ENCODE measurements at regions not wholly inside any gene's neighbourhood (a gene's known extent, or its start where the extent isn't known, plus 50 kb on each side); places are given as distances from the start of the nearest gene placed in this dataset.

DNA sequence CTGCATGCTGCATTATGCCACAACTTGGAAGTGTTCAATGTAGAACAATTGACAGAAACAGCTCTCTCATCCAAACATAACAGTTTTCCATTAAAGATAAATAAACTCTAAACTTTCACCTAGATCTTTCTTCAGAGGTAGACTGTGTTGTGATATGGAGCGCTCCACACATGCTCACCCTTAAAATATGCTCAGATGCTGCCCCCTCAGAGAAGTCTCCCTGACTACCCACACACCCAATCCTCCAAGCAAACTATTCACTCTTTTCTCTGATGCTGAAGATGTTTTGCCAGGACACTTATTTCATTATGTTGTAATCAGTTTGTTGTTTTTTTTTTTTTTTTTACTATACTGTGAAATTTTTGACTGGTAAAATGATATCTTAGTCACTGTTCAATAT is 206.6 kb upstream of the RASA1 start:
- Histone ChIP-seq H3K9me3 (replicated peaks in 1 of 2; ENCODE audit: control insufficient read depth in 2 of 2, insufficient read depth in 1 of 2, low read depth in 1 of 2, low read length in 2 of 2) (no peaks in the 10 kb centered on the region), H3K36me3 (replicated peaks in 1 of 2; ENCODE audit: control insufficient read depth in 2 of 2, insufficient read depth in 2 of 2, low read length in 2 of 2) (no peaks in the 10 kb centered on the region), H3K14ac (ENCODE audit: low read length) (no peak overlapping the region), H2BK5ac (ENCODE audit: low read length) (no peak overlapping the region), H3K4me2 (ENCODE audit: insufficient read depth, low read length, poor library complexity, severe bottlenecking) (no peak overlapping the region), H2AK5ac (ENCODE audit: low read depth, low read length) (no peak overlapping the region), H2BK15ac (ENCODE audit: low read length) (no peak overlapping the region), H4K91ac (ENCODE audit: low read depth, low read length, poor library complexity) (no peak overlapping the region), H3K9ac (ENCODE audit: low read depth, low read length, poor library complexity) (no peak overlapping the region), H3K4me3 (ENCODE audit: low read length in 2 of 2) (no peak overlapping the region), H3K18ac (ENCODE audit: low read length) (no peak overlapping the region), H2AFZ (ENCODE audit: low read length) (no peak overlapping the region), H3K27me3 (ENCODE audit: control insufficient read depth in 3 of 3, insufficient read depth in 3 of 3, low read depth in 1 of 3, low read length in 3 of 3) (no peaks in the 10 kb centered on the region), H3K79me1 (ENCODE audit: low read depth, low read length) (no peaks in the 10 kb centered on the region), H3K23ac (ENCODE audit: low read depth, low read length, poor library complexity) (no peak overlapping the region), H3K4ac (ENCODE audit: low read length) (no peak overlapping the region), H2BK120ac (ENCODE audit: low read depth, low read length) (no peak overlapping the region), H2BK12ac (ENCODE audit: low read length) (no peak overlapping the region), H3K27ac (replicated peaks; ENCODE audit: low read length) (no peak overlapping the region), H3K4me1 (ENCODE audit: control insufficient read depth in 2 of 2, insufficient read depth in 1 of 2, low read depth in 1 of 2, low read length in 2 of 2) (no peaks in the 10 kb centered on the region), H4K8ac (ENCODE audit: low read depth, low read length) (no peak overlapping the region)
- DNase-seq (ENCODE audit: low spot score), result no peak
- no CpG with 5 or more reads among the region's 1 CpG for WGBS, 2 donors (ENCODE audit: extremely low coverage in 2 of 2, insufficient read length in 2 of 2, insufficient replicate concordance in 1 of 2)

DNA sequence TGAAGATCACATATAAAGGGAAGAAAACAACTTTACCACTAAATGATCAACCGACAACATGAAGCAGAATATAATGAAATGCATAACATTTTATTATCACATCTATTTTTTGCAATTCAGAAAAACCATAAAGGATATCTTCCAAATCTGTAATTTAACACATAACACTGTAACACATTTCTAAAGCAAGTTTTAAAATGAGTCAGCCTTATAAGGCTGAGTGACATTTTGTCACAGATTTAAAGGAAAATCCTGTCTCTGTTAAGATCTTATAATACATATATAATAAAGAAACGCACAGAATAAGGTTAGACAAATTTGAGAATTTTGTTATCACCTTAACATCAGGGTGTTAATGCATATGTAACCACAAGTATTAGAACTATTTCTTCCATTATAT is 198.4 kb upstream of the RASA1 start:
- H3K9ac ChIP-seq (ENCODE audit: low read depth, low read length, poor library complexity), result no peak overlapping the region
- no peak overlapping the region for H4K91ac ChIP-seq (ENCODE audit: low read depth, low read length, poor library complexity)
- H2BK5ac ChIP-seq (ENCODE audit: low read length), result no peak overlapping the region
- no peaks in the 10 kb centered on the region for H3K79me1 ChIP-seq (ENCODE audit: low read depth, low read length)
- H3K14ac ChIP-seq (ENCODE audit: low read length), result no peak overlapping the region
- no peak overlapping the region for H3K4me3 ChIP-seq (ENCODE audit: low read length in 2 of 2)
- H3K9me3 ChIP-seq (replicated peaks in 1 of 2; ENCODE audit: control insufficient read depth in 2 of 2, insufficient read depth in 1 of 2, low read depth in 1 of 2, low read length in 2 of 2), result no peaks in the 10 kb centered on the region
- no peak overlapping the region for H2BK15ac ChIP-seq (ENCODE audit: low read length)
- H3K4me2 ChIP-seq (ENCODE audit: insufficient read depth, low read length, poor library complexity, severe bottlenecking), result no peak overlapping the region
- H3K23ac ChIP-seq (ENCODE audit: low read depth, low read length, poor library complexity), result no peak overlapping the region
- H3K27me3 ChIP-seq (ENCODE audit: control insufficient read depth in 3 of 3, insufficient read depth in 3 of 3, low read depth in 1 of 3, low read length in 3 of 3), result no peaks in the 10 kb centered on the region
- H3K18ac ChIP-seq (ENCODE audit: low read length), result no peak overlapping the region
- H3K36me3 ChIP-seq (replicated peaks in 1 of 2; ENCODE audit: control insufficient read depth in 2 of 2, insufficient read depth in 2 of 2, low read length in 2 of 2), result no peaks in the 10 kb centered on the region
- H2BK12ac ChIP-seq (ENCODE audit: low read length), result no peak overlapping the region
- no peak overlapping the region for H2BK120ac ChIP-seq (ENCODE audit: low read depth, low read length)
- no peak overlapping the region for H2AK5ac ChIP-seq (ENCODE audit: low read depth, low read length)
- no peak overlapping the region for H4K8ac ChIP-seq (ENCODE audit: low read depth, low read length)
- H2AFZ ChIP-seq (ENCODE audit: low read length), result no peak overlapping the region
- no CpG with 5 or more reads among the region's 2 CpGs for WGBS, 2 donors (ENCODE audit: extremely low coverage in 2 of 2, insufficient read length in 2 of 2, insufficient replicate concordance in 1 of 2)
- H3K27ac ChIP-seq (replicated peaks; ENCODE audit: low read length), result no peak overlapping the region
- H3K4me1 ChIP-seq (ENCODE audit: control insufficient read depth in 2 of 2, insufficient read depth in 1 of 2, low read depth in 1 of 2, low read length in 2 of 2), result no peaks in the 10 kb centered on the region
- DNase-seq (ENCODE audit: low spot score), result no peak
- no peak overlapping the region for H3K4ac ChIP-seq (ENCODE audit: low read length)

DNA sequence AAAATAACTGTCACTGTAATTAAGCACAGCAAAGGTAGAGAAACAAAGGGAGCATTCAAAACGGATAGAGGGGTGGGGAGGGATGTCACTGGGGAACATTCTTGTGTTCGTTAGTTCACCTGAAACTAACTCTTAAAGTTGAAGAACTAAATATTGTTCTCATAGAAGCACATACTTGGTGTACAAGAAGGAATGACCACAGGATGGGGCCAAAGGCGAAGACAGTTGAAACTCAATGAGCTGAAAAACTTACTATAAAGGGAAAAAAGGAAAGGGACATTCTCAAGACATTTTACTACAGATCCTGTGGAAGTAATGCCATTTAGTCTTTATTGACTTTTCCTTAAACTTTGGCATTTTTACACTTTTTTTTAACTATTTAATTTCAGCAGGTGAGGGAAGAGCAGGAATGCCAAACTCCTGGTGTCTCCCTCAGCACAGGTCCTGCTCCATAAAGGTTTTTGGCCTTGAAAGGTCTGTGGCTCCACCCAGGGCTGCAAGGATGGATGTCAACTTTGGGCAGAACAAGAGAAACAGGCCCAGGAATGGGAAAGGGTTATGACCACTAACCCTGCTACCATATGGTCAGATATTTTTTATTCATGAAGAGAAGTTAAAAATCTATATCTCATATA is 197.6 kb upstream of the RASA1 start:
- Histone ChIP-seq H4K8ac (ENCODE audit: low read depth, low read length) (no peak overlapping the region), H2BK5ac (ENCODE audit: low read length) (no peak overlapping the region), H3K9me3 (replicated peaks in 1 of 2; ENCODE audit: control insufficient read depth in 2 of 2, insufficient read depth in 1 of 2, low read depth in 1 of 2, low read length in 2 of 2) (no peaks in the 10 kb centered on the region), H3K9ac (ENCODE audit: low read depth, low read length, poor library complexity) (no peak overlapping the region), H2BK120ac (ENCODE audit: low read depth, low read length) (no peak overlapping the region), H3K18ac (ENCODE audit: low read length) (no peak overlapping the region), H3K23ac (ENCODE audit: low read depth, low read length, poor library complexity) (no peak overlapping the region), H3K79me1 (ENCODE audit: low read depth, low read length) (no peaks in the 10 kb centered on the region), H3K14ac (ENCODE audit: low read length) (no peak overlapping the region), H2AK5ac (ENCODE audit: low read depth, low read length) (no peak overlapping the region), H3K4me2 (ENCODE audit: insufficient read depth, low read length, poor library complexity, severe bottlenecking) (no peak overlapping the region), H4K91ac (ENCODE audit: low read depth, low read length, poor library complexity) (no peak overlapping the region), H2BK15ac (ENCODE audit: low read length) (no peak overlapping the region), H3K27me3 (ENCODE audit: control insufficient read depth in 3 of 3, insufficient read depth in 3 of 3, low read depth in 1 of 3, low read length in 3 of 3) (no peaks in the 10 kb centered on the region), H3K36me3 (replicated peaks in 1 of 2; ENCODE audit: control insufficient read depth in 2 of 2, insufficient read depth in 2 of 2, low read length in 2 of 2) (no peaks in the 10 kb centered on the region), H3K4ac (ENCODE audit: low read length) (no peak overlapping the region), H3K4me3 (ENCODE audit: low read length in 2 of 2) (no peak overlapping the region), H3K27ac (replicated peaks; ENCODE audit: low read length) (no peak overlapping the region), H2BK12ac (ENCODE audit: low read length) (no peak overlapping the region), H2AFZ (ENCODE audit: low read length) (no peak overlapping the region), H3K4me1 (ENCODE audit: control insufficient read depth in 2 of 2, insufficient read depth in 1 of 2, low read depth in 1 of 2, low read length in 2 of 2) (peaks cover 0 to 2% of the 10 kb centered on the region in 2 donors)
- WGBS, 2 donors (ENCODE audit: extremely low coverage in 2 of 2, insufficient read length in 2 of 2, insufficient replicate concordance in 1 of 2), result no CpG with 5 or more reads among the region's 3 CpGs
- no peak for DNase-seq (ENCODE audit: low spot score)

DNA sequence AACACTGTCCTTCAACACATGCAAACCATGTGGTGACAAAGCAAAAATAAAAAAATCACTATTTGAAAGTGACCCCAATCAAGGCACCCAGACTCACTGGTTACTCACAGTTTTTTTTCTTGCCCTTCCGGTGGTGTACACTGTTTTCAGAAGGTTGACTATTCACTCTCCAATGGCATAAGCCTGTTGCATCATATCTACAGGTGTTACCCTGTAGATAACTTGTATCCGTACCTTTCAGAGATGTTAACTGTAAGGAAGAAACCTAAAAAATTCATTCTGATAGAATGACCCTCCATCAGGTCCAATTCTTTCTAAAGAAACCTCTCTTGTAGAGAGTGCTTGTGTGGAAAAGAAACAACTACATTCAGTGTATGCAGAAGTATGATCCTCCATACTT is 193.6 kb upstream of the RASA1 start:
- H3K27ac ChIP-seq (replicated peaks; ENCODE audit: low read length), result no peak overlapping the region
- H3K4me3 ChIP-seq (ENCODE audit: low read length in 2 of 2), result no peak overlapping the region
- H2BK120ac ChIP-seq (ENCODE audit: low read depth, low read length), result no peak overlapping the region
- H3K9me3 ChIP-seq (replicated peaks in 1 of 2; ENCODE audit: control insufficient read depth in 2 of 2, insufficient read depth in 1 of 2, low read depth in 1 of 2, low read length in 2 of 2), result no peaks in the 10 kb centered on the region
- no peak overlapping the region for H3K9ac ChIP-seq (ENCODE audit: low read depth, low read length, poor library complexity)
- peaks cover 0 to 4% of the 10 kb centered on the region in 2 donors for H3K4me1 ChIP-seq (ENCODE audit: control insufficient read depth in 2 of 2, insufficient read depth in 1 of 2, low read depth in 1 of 2, low read length in 2 of 2)
- no peaks in the 10 kb centered on the region for H3K36me3 ChIP-seq (replicated peaks in 1 of 2; ENCODE audit: control insufficient read depth in 2 of 2, insufficient read depth in 2 of 2, low read length in 2 of 2)
- no peak overlapping the region for H3K23ac ChIP-seq (ENCODE audit: low read depth, low read length, poor library complexity)
- H2BK12ac ChIP-seq (ENCODE audit: low read length), result no peak overlapping the region
- H2AFZ ChIP-seq (ENCODE audit: low read length), result no peak overlapping the region
- no peak overlapping the region for H2BK5ac ChIP-seq (ENCODE audit: low read length)
- H3K4me2 ChIP-seq (ENCODE audit: insufficient read depth, low read length, poor library complexity, severe bottlenecking), result no peak overlapping the region
- no peak overlapping the region for H4K91ac ChIP-seq (ENCODE audit: low read depth, low read length, poor library complexity)
- no peaks in the 10 kb centered on the region for H3K27me3 ChIP-seq (ENCODE audit: control insufficient read depth in 3 of 3, insufficient read depth in 3 of 3, low read depth in 1 of 3, low read length in 3 of 3)
- no peak overlapping the region for H3K4ac ChIP-seq (ENCODE audit: low read length)
- no peak overlapping the region for H3K18ac ChIP-seq (ENCODE audit: low read length)
- H2AK5ac ChIP-seq (ENCODE audit: low read depth, low read length), result no peak overlapping the region
- DNase-seq (ENCODE audit: low spot score), result no peak
- H3K14ac ChIP-seq (ENCODE audit: low read length), result no peak overlapping the region
- H4K8ac ChIP-seq (ENCODE audit: low read depth, low read length), result no peak overlapping the region
- WGBS, 2 donors (ENCODE audit: extremely low coverage in 2 of 2, insufficient read length in 2 of 2, insufficient replicate concordance in 1 of 2), result no CpG with 5 or more reads among the region's 2 CpGs
- H2BK15ac ChIP-seq (ENCODE audit: low read length), result no peak overlapping the region
- no peaks in the 10 kb centered on the region for H3K79me1 ChIP-seq (ENCODE audit: low read depth, low read length)
